GM23338 (cell line): ENCODE measurements at regions not wholly inside any gene's neighbourhood (a gene's known extent, or its start where the extent isn't known, plus 50 kb on each side); places are given as distances from the start of the nearest gene placed in this dataset.

ENCODE experiments used
- ATAC-seq: fragments of 200-7000 bp; cut with Tn5 transposase; 3 replicates; pipeline ENCODE4 v1.9.1; 2020
- DNase-seq: peaks from one replicate; pipeline ENCODE4 v3.0.0-alpha.2; 2015; ENCODE audit warnings: low spot score
- H2AFZ ChIP-seq: fragments of 200-600 bp; sonication (generic); 2 replicates; pipeline ENCODE4 v1.8.0; 2016; ENCODE audit warnings: antibody characterized with exemption, mild to moderate bottlenecking, moderate library complexity
- H3F3A ChIP-seq: fragments of 200-600 bp; sonication (generic); replicated peaks from 2 replicates; pipeline ENCODE4 v1.8.0; 2017; ENCODE audit warnings: antibody characterized with exemption, mixed run types, low read depth
- H3K27ac ChIP-seq: fragments of 200-600 bp; sonication (generic); 2 replicates; pipeline ENCODE4 v1.6.1; 2016; ENCODE audit warnings: low read depth
- H3K27me3 ChIP-seq: fragments of 200-600 bp; sonication (generic); 2 replicates; pipeline ENCODE4 v1.8.0; 2016; ENCODE audit warnings: mild to moderate bottlenecking, mixed run types, moderate library complexity; ENCODE audit not compliant: insufficient read depth
- H3K36me3 ChIP-seq: fragments of 200-600 bp; sonication (generic); 2 replicates; pipeline ENCODE4 v1.8.0; 2016; ENCODE audit warnings: mild to moderate bottlenecking; ENCODE audit not compliant: insufficient read depth
- H3K4me1 ChIP-seq: fragments of 200-600 bp; sonication (generic); 2 replicates; pipeline ENCODE4 v1.8.0; 2016; ENCODE audit warnings: mild to moderate bottlenecking, moderate library complexity; ENCODE audit not compliant: insufficient read depth
- H3K4me2 ChIP-seq: fragments of 200-600 bp; sonication (generic); 2 replicates; pipeline ENCODE4 v1.7.1; 2017; ENCODE audit warnings: mixed run types
- H3K4me3 ChIP-seq: fragments of 200-600 bp; sonication (generic); 2 replicates; pipeline ENCODE4 v1.6.1; 2016; ENCODE audit warnings: mixed run types
- H3K79me2 ChIP-seq: fragments of 200-600 bp; sonication (generic); replicated peaks from 2 replicates; pipeline ENCODE4 v1.8.0; 2017; ENCODE audit warnings: mild to moderate bottlenecking; ENCODE audit not compliant: insufficient read depth
- H3K9me2 ChIP-seq: fragments of 200-600 bp; sonication (generic); 2 replicates; pipeline ENCODE4 v1.8.0; 2017; ENCODE audit not compliant: insufficient read depth
- H4K20me1 ChIP-seq: fragments of 200-600 bp; sonication (generic); replicated peaks from 2 replicates; pipeline ENCODE4 v1.8.0; 2017; ENCODE audit warnings: mild to moderate bottlenecking; ENCODE audit not compliant: insufficient read depth
- H3K27ac Mint-ChIP-seq: 2 replicates; pipeline ENCODE4 v1.8.0; 2020; ENCODE audit warnings: inconsistent platforms, mild to moderate bottlenecking, moderate library complexity, mixed read lengths
- H3K27me3 Mint-ChIP-seq: 3 replicates; pipeline ENCODE4 v1.8.0; 2022; ENCODE audit warnings: low read depth, mild to moderate bottlenecking, moderate library complexity, mixed read lengths, inconsistent platforms; ENCODE audit not compliant: insufficient read depth, poor library complexity
- H3K36me3 Mint-ChIP-seq: 3 replicates; pipeline ENCODE4 v1.8.0; 2021; ENCODE audit warnings: low read depth, mild to moderate bottlenecking, inconsistent platforms, moderate library complexity, mixed read lengths
- H3K4me1 Mint-ChIP-seq: 3 replicates; pipeline ENCODE4 v1.8.0; 2020; ENCODE audit warnings: mild to moderate bottlenecking, inconsistent platforms, mixed read lengths
- H3K4me3 Mint-ChIP-seq: 3 replicates; pipeline ENCODE4 v1.8.0; 2021; ENCODE audit warnings: moderate library complexity, mild to moderate bottlenecking, inconsistent platforms, mixed read lengths
- H3K9me3 Mint-ChIP-seq: 3 replicates; pipeline ENCODE4 v1.8.0; 2020; ENCODE audit warnings: moderate library complexity, mild to moderate bottlenecking, inconsistent platforms, mixed read lengths
- CREB1 ChIP-seq: fragments of 250-450 bp; sonication (Bioruptor Pico); IDR thresholded peaks from 2 replicates; pipeline ENCODE4 v1.5.0; 2020; ENCODE audit warnings: low read depth, mild to moderate bottlenecking, moderate library complexity
- EZH2 ChIP-seq: fragments of 200-600 bp; sonication (generic); IDR thresholded peaks from one replicate; pipeline ENCODE4 v1.8.0; 2017; ENCODE audit warnings: antibody characterized with exemption, mild to moderate bottlenecking, low read depth; ENCODE audit not compliant: unreplicated experiment
- EZH2phosphoT487 ChIP-seq: fragments of 200-600 bp; sonication (generic); IDR thresholded peaks from one replicate; pipeline ENCODE4 v1.8.1; 2018; ENCODE audit warnings: antibody characterized with exemption; ENCODE audit not compliant: unreplicated experiment
- JUNB ChIP-seq: IDR thresholded peaks from one replicate; pipeline ENCODE4 v1.6.1; 2016; ENCODE audit warnings: antibody characterized with exemption; ENCODE audit not compliant: unreplicated experiment
- NANOG ChIP-seq: IDR thresholded peaks from 2 replicates; pipeline ENCODE4 v1.6.1; 2016; ENCODE audit warnings: antibody characterized with exemption, borderline replicate concordance
- REST ChIP-seq: IDR thresholded peaks from one replicate; pipeline ENCODE4 v1.6.1; 2018; ENCODE audit warnings: antibody characterized with exemption; ENCODE audit not compliant: unreplicated experiment
- STAT1 ChIP-seq: IDR thresholded peaks from one replicate; pipeline ENCODE4 v1.6.1; 2016; ENCODE audit warnings: antibody characterized with exemption; ENCODE audit not compliant: unreplicated experiment

DNA sequence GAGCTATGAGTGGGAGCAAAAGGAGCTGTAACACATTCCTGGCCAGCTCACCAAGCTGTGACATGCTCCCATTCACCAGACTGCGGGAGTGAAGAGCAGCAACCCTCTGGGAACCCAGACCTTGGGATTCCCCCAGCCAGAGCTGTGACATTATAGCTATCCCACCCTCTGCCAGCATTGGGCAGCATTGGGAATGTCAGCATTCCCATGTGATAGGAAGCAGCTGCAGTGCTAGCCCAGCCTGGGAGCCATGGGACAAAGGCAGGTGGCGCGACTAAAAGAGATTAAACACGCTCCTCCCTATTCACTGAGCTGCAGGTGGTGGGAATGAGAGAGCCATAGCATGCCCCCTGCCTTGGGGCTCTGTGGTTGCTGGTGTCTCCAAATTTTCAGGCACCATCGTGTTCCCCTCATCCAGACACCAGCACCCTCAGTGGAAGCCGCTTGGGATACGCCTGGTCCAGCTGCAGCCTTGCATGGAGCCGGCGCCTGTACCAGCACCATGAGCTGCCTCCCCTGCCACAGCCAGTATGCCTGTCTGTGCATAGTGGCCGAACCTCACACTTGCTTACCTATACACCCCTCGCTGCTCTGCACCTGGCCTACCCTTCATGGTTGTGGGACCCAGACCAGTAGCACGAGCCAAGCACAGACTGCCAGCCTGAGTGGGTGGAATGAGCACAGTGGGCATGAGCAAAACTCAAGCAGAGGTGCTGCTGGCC lies 695.6 kb upstream of the GCFC2 start (continued):
- TF ChIP-seq REST (no peak), EZH2 (no peak), NANOG (no peak)

DNA sequence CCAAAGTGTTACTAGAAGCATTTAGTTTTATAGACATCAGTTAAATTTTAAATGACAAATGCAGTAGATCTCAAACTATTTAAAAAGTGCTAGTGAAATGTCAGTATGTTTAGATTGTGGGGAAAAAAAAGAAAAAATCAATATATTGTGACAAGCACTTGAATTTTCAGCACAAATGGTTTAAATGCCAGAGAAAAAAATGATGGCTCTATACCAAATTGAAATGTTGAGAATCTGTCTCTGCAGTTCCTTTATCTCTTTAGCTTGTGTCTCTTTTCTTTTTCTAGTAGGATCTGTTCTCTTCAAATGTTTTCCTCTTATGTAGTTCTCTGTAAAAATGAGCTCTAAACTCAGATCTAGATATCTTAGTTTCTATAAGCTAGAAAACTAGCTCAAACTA lies 682.6 kb upstream of the GCFC2 start:
- no peak for ATAC-seq
- H3K27me3 Mint-ChIP-seq = no peaks in the 10 kb centered on the region

More for the DNA sequence above, 682.6 kb upstream of the GCFC2 start:
- Histone ChIP-seq H3K4me2 (no peak overlapping the region), H3K27ac (no peak overlapping the region), H3K4me1 (no peaks in the 10 kb centered on the region), H4K20me1 (no peaks in the 10 kb centered on the region), H3K36me3 (no peaks in the 10 kb centered on the region), H2AFZ (no peak overlapping the region), H3K4me3 (no peak overlapping the region), H3F3A (no peaks in the 10 kb centered on the region), H3K27me3 (no peaks in the 10 kb centered on the region), H3K79me2 (no peaks in the 10 kb centered on the region), H3K9me2 (0 out of 2 replicates have a peak, but pooled peaks cover under 1% of the 10 kb centered on the region)
- H3K4me1 Mint-ChIP-seq = no peaks in the 10 kb centered on the region
- no peak overlapping the region for H3K4me3 Mint-ChIP-seq
- no peaks in the 10 kb centered on the region for H3K36me3 Mint-ChIP-seq
- TF ChIP-seq REST = no peak
- no peak for TF ChIP-seq NANOG
- no peak for TF ChIP-seq EZH2phosphoT487
- no peak for TF ChIP-seq JUNB
- no peak for TF ChIP-seq CREB1 (CRISPR knock-in tag)
- TF ChIP-seq STAT1 = no peak
- H3K27ac Mint-ChIP-seq = no peak overlapping the region
- no peaks in the 10 kb centered on the region; the same call in 2 of the 3 replicates for H3K9me3 Mint-ChIP-seq
- DNase-seq = no peak
